GM12892 (cell line): ENCODE measurements at regions not wholly inside any gene's neighbourhood (a gene's known extent, or its start where the extent isn't known, plus 50 kb on each side); places are given as distances from the start of the nearest gene placed in this dataset.

Source experiments
- POLR2A ChIP-seq: IDR thresholded peaks from 2 replicates; pipeline ENCODE4 v1.6.1; 2011; ENCODE audit warnings: low read depth, low read length, control low read depth
- TAF1 ChIP-seq: IDR thresholded peaks from 2 replicates; pipeline ENCODE4 v1.6.1; 2011; ENCODE audit warnings: low read depth, mild to moderate bottlenecking, control low read depth, low read length, borderline replicate concordance

DNA sequence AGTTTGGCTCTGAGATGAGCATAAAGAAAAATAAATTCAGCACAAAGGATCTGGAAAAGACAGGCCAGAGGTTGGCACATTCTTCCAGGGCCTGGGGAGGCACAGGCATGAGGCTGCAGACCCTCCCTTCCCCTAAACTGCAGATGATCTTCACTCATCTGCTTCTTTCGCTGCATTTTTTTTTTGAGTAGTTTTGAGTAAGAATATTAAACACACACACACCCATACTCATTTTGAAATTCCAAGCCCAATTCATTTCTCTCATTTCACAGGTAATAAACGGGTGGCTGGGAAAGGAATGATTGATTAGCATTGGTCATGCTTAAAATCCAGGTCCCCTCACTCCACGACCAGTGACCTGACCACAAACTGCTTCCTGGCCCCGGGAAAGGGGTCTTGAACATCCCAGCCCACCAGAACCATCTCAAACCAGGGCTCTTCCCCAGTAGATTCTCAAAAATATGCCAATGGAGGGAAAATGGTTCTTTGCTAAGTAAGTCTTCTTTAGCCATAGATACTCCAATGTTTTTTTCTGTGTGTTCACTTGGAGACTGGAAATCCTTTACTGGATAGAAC lies 219.6 kb downstream of the ANAPC1 start:
- no peak for TF ChIP-seq POLR2A
- TF ChIP-seq TAF1: no peak
